Epithelial cell of proximal tubule (primary cell): ENCODE measurements at regions not wholly inside any gene's neighbourhood (a gene's known extent, or its start where the extent isn't known, plus 50 kb on each side); places are given as distances from the start of the nearest gene placed in this dataset.

ENCODE experiments used
- DNase-seq: peaks from one replicate; pipeline ENCODE4 v3.0.0-alpha.2; 2011; ENCODE audit warnings: low read depth
- H3K4me3 ChIP-seq: 2 replicates; pipeline ENCODE4 v1.5.1; 2011; ENCODE audit warnings: low read depth, mild to moderate bottlenecking, low read length
- CTCF ChIP-seq: conservative IDR thresholded peaks from 2 replicates; pipeline ENCODE4 v1.5.1; 2012; ENCODE audit warnings: low read depth, mild to moderate bottlenecking, low read length

- no peak for TF ChIP-seq CTCF
- H3K4me3 ChIP-seq = no peak overlapping the region
- no peak for DNase-seq
Observed at GRCh38 chr4:162681212-162681611, 485.5 kb downstream of the NAF1 start.

- H3K4me3 ChIP-seq = no peak overlapping the region
- DNase-seq = no peak
- no peak for TF ChIP-seq CTCF
Observed at GRCh38 chr4:162675661-162676060, 491.0 kb downstream of the NAF1 start.

- no peak for TF ChIP-seq CTCF
- DNase-seq = no peak
- no peak overlapping the region for H3K4me3 ChIP-seq
Observed at GRCh38 chr4:162661913-162662312, 498.1 kb upstream of the FSTL5 start.

GRCh38 chr4:162659716-162660115 lies 495.9 kb upstream of the FSTL5 start:
- DNase-seq = no peak
- TF ChIP-seq CTCF = no peak
- H3K4me3 ChIP-seq = no peak overlapping the region

- no peak overlapping the region for H3K4me3 ChIP-seq
- no peak for TF ChIP-seq CTCF
- no peak for DNase-seq
Observed at GRCh38 chr4:162657966-162658365, 494.2 kb upstream of the FSTL5 start.

- DNase-seq = no peak
- H3K4me3 ChIP-seq = no peak overlapping the region
- no peak for TF ChIP-seq CTCF
Observed at GRCh38 chr4:162650166-162650565, 486.4 kb upstream of the FSTL5 start.

GRCh38 chr4:162645381-162645780 lies 481.6 kb upstream of the FSTL5 start:
- DNase-seq = peak; percentile 2

More at GRCh38 chr4:162645381-162645780, 481.6 kb upstream of the FSTL5 start:
- no peak overlapping the region for H3K4me3 ChIP-seq
- TF ChIP-seq CTCF = peak; percentile 61
